Myocyte (in vitro differentiated cells): ENCODE measurements at regions not wholly inside any gene's neighbourhood (a gene's known extent, or its start where the extent isn't known, plus 50 kb on each side); places are given as distances from the start of the nearest gene placed in this dataset.
"Not testable (repeated sequence)": the region's sequence is repeated elsewhere in the genome, so short reads cannot be mapped to it uniquely, and the experiment has no call there.

Experiments
- DNase-seq: peaks from one replicate; pipeline ENCODE4 v3.0.0-alpha.2; 2012; ENCODE audit warnings: low read depth

GRCh38 chr3:161599697-161600096, 103.1 kb downstream of the OTOL1 start:
- no peak for DNase-seq

GRCh38 chr3:161600173-161600572, 103.6 kb downstream of the OTOL1 start:
- DNase-seq: no peak

DNA sequence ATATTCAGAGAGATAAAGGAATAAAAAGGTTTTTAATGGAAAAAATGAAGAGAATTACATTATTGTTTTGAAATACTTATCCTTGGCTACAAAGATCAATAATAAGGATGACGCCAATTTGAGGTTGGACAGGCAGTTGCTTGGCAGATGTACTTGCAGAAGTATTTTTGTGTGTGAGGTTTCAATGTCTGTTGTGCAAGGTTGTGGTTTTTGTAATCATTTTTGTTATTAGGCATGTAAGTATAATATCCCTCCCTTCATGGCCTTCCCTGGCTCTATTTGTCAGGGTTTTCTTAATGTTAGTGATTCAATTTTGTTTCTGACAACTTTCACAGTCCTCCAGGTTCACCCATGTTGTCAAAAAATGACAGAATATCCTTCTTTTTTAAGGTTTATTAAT, 105.9 kb downstream of the OTOL1 start:
- no peak for DNase-seq

GRCh38 chr3:161602918-161603317, 106.3 kb downstream of the OTOL1 start:
- DNase-seq: no peak

DNA sequence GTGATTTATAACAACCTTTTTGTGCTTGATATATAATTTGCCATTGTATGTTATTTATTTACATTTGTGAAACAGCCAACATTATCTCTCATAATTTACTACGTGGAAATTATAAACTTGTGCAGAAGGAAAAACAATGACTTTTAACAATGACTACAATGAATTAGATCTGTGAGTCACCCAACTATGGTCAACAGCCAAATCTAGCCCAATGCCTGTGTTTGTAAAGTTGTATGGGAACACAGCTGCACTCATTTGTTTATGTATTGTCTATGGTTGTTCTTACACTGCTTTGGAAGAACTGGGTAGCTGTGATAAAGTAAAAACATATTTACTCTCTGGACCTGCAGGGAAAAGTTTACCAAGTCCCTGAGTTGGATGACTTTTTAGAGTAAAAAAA, 110.4 kb downstream of the OTOL1 start:
- DNase-seq: no peak

DNA sequence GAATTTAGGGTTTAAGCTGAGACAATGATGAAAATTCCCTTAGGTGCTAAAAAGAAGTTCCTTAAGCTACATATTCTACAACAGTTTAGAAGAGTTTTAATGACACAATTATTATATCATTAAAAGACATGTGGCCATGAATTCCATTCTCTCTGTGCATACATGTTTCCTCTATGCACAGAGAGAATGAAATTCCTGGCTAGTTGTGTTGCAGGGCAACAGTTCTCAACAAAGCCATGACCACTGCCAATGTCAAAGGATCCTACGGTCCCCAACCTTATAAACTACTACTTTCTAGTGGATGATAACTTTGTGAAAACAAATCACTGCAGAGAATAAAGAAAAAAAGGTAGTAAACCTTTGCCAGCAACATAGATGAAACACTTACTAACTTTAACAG, 122.7 kb downstream of the OTOL1 start:
- DNase-seq: no peak

DNA sequence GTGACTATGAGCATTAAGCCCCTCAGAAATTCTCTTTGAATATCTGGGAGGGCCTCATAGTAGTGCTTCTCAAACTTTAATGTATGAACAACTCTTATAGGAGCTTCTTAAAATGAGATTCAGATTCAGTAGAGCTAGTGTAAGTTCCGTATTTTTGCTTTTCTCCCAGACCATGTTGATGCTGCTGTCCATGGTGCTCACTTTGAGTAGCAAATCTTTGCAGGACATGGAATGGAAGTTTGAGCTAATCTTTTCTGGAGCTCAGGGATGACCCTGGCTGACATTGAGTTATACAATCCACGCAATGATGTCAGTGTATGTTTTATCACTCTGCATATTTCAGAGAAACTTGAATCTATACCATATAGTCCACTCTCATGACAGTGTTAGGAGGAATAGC, 134.2 kb downstream of the OTOL1 start:
- DNase-seq: peak; percentile 30

DNA sequence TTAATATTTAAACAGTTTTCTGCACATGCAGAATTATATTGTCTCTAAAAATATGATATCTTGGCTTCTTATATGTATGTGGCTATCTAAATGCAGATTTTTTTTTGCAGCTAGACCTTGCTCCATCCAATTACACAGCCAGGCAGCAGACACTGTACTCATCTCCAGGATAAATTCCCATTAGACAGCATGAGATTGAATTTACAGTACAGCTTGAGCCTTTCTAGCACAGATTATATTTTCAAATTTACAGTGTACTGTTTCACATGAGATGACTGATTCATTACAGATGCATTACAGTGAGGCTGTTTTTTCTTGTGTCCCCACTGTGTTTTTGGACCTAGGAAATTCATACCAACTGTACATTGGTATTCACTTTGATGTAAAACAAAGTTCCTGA, 134.9 kb downstream of the OTOL1 start:
- DNase-seq: no peak

- DNase-seq: no peak
Observed at GRCh38 chr3:161637559-161637958, 141.0 kb downstream of the OTOL1 start.

DNA sequence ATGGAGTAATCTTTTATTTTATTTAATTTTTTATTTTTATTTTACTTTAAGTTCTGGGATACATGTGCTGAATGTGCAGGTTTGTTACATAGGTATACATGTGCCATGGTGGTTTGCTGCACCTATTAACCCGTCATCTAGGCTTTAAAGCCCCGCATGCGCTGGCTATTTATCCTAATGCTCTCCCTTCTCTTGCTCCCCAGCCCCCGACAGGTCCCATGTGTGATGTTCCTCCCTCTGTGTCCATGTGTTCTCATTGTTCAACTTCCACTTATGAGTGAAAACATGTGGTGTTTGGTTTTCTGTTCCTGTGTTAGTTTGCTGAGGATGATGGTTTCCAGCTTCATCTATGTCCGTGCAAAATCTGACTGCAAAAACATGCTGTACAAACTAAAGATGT, 142.5 kb downstream of the OTOL1 start:
- not testable (repeated sequence) for DNase-seq

GRCh38 chr3:161640181-161640580, 143.6 kb downstream of the OTOL1 start:
- DNase-seq: no peak

- no peak for DNase-seq
Observed at GRCh38 chr3:161641287-161641686, 144.7 kb downstream of the OTOL1 start.

- DNase-seq: no peak
Observed at GRCh38 chr3:161644891-161645635, 148.5 kb downstream of the OTOL1 start.

GRCh38 chr3:161647936-161648470, 151.4 kb downstream of the OTOL1 start:
- DNase-seq: no peak

- no peak for DNase-seq
Observed at GRCh38 chr3:161649900-161650484, 153.4 kb downstream of the OTOL1 start.

DNA sequence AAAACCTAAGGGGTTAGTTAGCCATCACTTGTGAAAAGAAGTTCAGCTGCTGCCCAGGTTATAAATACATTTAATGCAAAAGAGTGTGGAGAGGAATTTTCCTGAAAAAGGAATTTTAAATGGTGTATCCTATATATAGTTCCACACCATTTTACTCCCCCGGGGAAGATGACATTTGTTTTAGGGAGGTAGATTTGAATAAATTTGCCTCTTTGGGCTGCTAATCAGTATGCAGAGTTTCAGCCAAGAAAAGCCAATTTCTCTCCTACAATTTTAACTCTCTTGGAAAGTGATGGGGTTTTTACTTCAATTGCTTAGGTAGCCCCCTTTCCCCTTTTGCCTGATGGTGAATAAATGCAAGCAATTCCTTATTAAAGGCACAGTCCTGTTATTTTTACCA, 161.2 kb downstream of the OTOL1 start:
- DNase-seq: no peak

DNA sequence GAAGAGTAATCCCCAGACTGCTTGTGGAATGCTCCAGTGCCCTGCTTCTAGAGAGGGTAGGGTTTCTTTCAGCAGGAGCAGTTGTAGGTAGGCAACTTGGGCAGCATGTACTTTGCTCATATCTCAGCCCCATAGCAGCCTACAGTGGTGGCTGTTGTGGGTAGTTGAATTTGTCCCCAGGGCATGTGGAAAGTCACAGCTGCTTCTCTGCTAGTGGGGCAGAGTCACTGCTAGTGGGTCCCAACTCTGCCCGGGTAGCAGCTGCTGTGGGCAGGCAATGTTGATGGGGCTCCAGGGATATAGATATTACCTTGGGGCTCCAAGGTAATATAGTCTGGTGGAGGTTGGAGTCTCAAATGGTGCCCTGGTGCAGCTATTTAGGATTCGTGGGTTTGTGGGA, 174.5 kb downstream of the OTOL1 start:
- no peak for DNase-seq

DNA sequence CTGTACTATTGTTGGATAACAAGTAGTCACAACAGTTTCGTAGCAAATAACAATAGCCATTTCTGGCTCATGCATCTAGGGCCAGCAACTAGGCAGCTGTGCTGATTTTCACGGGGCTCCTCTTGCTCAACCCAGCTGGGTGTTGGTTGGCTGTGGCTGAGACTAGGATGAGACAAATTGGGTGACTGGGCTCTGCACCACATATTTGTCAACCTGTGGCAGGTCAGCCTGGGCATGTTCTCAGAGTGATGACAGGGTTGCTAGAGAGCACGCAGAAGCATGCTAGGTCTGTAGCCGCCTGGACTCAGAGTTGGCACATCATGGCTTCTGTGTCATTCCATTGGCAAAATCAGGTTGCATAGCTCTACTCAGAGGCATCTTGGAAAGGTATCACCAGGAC, 175.9 kb downstream of the OTOL1 start:
- DNase-seq: no peak

- DNase-seq: no peak
Observed at GRCh38 chr3:161673866-161674265, 177.3 kb downstream of the OTOL1 start.

GRCh38 chr3:161674402-161674801, 177.8 kb downstream of the OTOL1 start:
- DNase-seq: no peak

DNA sequence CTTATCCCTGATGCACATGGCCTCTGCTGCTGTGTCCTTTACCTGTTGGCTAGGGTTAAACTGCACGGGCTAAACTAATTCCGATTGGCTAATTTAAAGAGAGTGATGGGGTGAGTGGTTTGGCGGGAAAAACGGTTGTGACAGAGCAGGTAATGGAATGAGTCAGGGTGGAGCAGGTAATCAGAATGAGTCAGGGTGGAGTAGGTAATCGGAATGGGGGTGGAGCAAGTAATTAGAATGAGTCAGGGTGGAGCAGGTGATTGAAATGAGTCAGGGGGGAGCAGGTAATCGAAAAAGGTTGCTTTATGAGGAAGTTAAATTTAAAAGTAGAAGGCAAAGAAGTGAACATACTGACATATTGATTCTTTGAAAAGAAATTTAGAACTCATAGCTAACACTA, 185.2 kb downstream of the OTOL1 start:
- DNase-seq: not testable (repeated sequence)

GRCh38 chr3:161682715-161683114, 186.1 kb downstream of the OTOL1 start:
- no peak for DNase-seq
